ENCODE measurements at regions not wholly inside any gene's neighbourhood (a gene's known extent, or its start where the extent isn't known, plus 50 kb on each side); places are given as distances from the start of the nearest gene placed in this dataset.

DNA sequence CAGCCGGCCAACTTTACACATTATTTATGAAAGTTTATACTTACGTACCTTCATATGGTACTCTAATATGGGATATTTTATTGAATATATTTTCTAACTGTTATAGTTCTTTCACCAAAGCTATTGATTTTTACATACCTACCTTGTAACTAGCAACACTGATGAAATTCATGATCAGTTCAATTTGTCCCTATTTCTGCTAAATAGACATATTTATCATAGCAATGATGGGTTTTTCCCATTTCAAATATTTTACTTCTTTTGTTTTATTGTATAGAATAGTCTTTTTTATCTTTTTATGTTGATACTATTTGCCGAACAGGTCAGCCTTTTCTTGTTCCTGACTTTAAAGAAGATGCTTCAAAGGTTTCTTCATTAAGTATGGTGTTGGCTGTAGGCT, 59.0 kb upstream of the CTNND2 start:
- no peak overlapping the region for H3K4me3 ChIP-seq (ENCODE audit: low read depth, low read length)
- DNase-seq (ENCODE audit: low read depth) = no peak
- TF ChIP-seq, protein P1, sequence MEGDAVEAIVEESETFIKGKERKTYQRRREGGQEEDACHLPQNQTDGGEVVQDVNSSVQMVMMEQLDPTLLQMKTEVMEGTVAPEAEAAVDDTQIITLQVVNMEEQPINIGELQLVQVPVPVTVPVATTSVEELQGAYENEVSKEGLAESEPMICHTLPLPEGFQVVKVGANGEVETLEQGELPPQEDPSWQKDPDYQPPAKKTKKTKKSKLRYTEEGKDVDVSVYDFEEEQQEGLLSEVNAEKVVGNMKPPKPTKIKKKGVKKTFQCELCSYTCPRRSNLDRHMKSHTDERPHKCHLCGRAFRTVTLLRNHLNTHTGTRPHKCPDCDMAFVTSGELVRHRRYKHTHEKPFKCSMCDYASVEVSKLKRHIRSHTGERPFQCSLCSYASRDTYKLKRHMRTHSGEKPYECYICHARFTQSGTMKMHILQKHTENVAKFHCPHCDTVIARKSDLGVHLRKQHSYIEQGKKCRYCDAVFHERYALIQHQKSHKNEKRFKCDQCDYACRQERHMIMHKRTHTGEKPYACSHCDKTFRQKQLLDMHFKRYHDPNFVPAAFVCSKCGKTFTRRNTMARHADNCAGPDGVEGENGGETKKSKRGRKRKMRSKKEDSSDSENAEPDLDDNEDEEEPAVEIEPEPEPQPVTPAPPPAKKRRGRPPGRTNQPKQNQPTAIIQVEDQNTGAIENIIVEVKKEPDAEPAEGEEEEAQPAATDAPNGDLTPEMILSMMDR (IDR thresholded peaks at IDR 0.05; ENCODE audit: low read depth, low read length) = no peak
- TF ChIP-seq, protein P2, sequence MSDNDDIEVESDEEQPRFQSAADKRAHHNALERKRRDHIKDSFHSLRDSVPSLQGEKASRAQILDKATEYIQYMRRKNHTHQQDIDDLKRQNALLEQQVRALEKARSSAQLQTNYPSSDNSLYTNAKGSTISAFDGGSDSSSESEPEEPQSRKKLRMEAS (IDR thresholded peaks at IDR 0.05; ENCODE audit: low read depth, low read length) = no peak
- TF ChIP-seq POLR2A (IDR thresholded peaks at IDR 0.05; ENCODE audit: extremely low read depth, insufficient read length) (no peak), MYC (IDR thresholded peaks at IDR 0.05; ENCODE audit: low read depth, low read length) (no peak)

DNA sequence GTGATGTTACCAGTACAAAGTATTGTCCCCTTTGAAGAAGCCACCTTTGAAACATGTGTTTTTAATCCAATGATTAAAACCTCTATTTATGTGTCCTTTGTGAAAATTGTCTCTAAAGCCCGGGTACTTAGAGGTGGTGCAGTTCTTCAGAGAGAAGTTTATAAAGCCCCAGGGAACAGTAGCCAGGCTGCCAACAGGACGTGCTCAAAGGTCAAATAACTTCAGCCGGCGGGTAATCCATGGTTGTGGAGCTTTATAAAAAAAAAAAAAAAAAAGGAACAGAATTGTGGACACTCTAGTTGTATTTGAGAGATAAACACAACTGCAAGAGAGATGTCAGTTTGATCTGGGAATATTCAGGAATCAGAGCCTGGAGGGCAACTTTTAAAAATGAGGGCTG, 57.9 kb upstream of the CTNND2 start:
- TF ChIP-seq, protein P1 (IDR thresholded peaks at IDR 0.05; ENCODE audit: low read depth, low read length) = no peak
- TF ChIP-seq, protein P2 (IDR thresholded peaks at IDR 0.05; ENCODE audit: low read depth, low read length) = no peak
- no peak for TF ChIP-seq POLR2A (IDR thresholded peaks at IDR 0.05; ENCODE audit: extremely low read depth, insufficient read length)
- TF ChIP-seq MYC (IDR thresholded peaks at IDR 0.05; ENCODE audit: low read depth, low read length) = no peak
- no peak for DNase-seq (ENCODE audit: low read depth)
- no peak overlapping the region for H3K4me3 ChIP-seq (ENCODE audit: low read depth, low read length)

DNA sequence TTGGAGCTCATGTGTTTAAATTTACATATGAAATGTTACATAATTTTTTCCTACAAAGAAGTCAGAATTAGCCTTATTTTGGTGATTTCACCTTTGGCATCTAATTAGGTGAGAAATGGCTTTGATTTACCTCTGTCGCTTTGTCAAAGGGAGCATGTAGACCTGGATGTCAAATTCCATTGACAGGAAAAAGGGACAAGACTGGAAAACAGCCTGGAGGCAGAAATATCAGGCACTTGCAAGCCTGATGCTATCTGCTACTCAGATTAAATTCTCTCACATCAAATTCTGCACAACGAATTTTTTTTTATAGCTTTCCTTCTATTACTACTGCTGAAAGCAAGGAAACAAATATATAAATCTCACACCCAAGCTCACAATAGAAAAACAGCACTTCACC, 54.1 kb upstream of the CTNND2 start:
- TF ChIP-seq, protein P1 (IDR thresholded peaks at IDR 0.05; ENCODE audit: low read depth, low read length) = no peak
- TF ChIP-seq MYC (IDR thresholded peaks at IDR 0.05; ENCODE audit: low read depth, low read length) (no peak), POLR2A (IDR thresholded peaks at IDR 0.05; ENCODE audit: extremely low read depth, insufficient read length) (no peak)
- TF ChIP-seq, protein P2 (IDR thresholded peaks at IDR 0.05; ENCODE audit: low read depth, low read length) = no peak
- no peak overlapping the region for H3K4me3 ChIP-seq (ENCODE audit: low read depth, low read length)
- DNase-seq (ENCODE audit: low read depth) = no peak

DNA sequence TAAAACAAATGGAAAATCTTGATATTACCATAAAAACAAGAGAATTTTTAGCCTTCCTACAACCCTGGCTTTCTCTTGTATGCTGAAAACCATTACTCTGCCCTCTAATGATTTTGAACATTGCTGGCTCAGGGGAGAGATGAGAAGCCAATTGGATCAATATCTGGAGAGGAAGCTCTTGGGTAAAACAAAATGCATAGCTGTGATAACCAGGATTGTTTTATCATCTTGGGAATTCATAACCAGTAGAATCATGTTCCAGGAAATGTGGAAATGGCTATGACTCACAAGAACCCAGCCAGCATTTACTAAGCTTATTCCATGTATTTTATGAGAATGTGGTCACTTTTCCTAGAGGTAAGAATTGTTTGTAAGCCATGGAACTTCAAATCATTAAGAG, 51.1 kb upstream of the CTNND2 start:
- DNase-seq (ENCODE audit: low read depth) = no peak
- TF ChIP-seq, protein P1 (IDR thresholded peaks at IDR 0.05; ENCODE audit: low read depth, low read length) = no peak
- TF ChIP-seq POLR2A (IDR thresholded peaks at IDR 0.05; ENCODE audit: extremely low read depth, insufficient read length) (no peak), MYC (IDR thresholded peaks at IDR 0.05; ENCODE audit: low read depth, low read length) (no peak)
- TF ChIP-seq, protein P2 (IDR thresholded peaks at IDR 0.05; ENCODE audit: low read depth, low read length) = no peak
- no peak overlapping the region for H3K4me3 ChIP-seq (ENCODE audit: low read depth, low read length)
